ENCODE measurements at regions not wholly inside any gene's neighbourhood (a gene's known extent, or its start where the extent isn't known, plus 50 kb on each side); places are given as distances from the start of the nearest gene placed in this dataset.

GRCh38 chr3:24730173-24730572 lies 235.5 kb upstream of the THRB start:
- no peak for DNase-seq (ENCODE audit: low read depth)
- no peak for TF ChIP-seq CTCF (IDR thresholded peaks at IDR 0.05; ENCODE audit: insufficient read depth, low read length)
- no peak overlapping the region for H3K4me3 ChIP-seq (ENCODE audit: low read depth, low read length)

- DNase-seq (ENCODE audit: low read depth): no peak
- H3K4me3 ChIP-seq (ENCODE audit: low read depth, low read length): no peak overlapping the region
- no peak for TF ChIP-seq CTCF (IDR thresholded peaks at IDR 0.05; ENCODE audit: insufficient read depth, low read length)
These were observed 239.4 kb upstream of the THRB start for GRCh38 chr3:24734019-24734418.

- DNase-seq (ENCODE audit: low read depth): no peak
- H3K4me3 ChIP-seq (ENCODE audit: low read depth, low read length): no peak overlapping the region
- TF ChIP-seq CTCF (IDR thresholded peaks at IDR 0.05; ENCODE audit: insufficient read depth, low read length): no peak
These were observed 242.1 kb upstream of the THRB start for GRCh38 chr3:24736701-24737100.

- no peak for DNase-seq (ENCODE audit: low read depth)
- no peak for TF ChIP-seq CTCF (IDR thresholded peaks at IDR 0.05; ENCODE audit: insufficient read depth, low read length)
- no peak overlapping the region for H3K4me3 ChIP-seq (ENCODE audit: low read depth, low read length)
These were observed 245.7 kb upstream of the THRB start for GRCh38 chr3:24740326-24740725.

GRCh38 chr3:24741506-24741905 lies 246.9 kb upstream of the THRB start:
- H3K4me3 ChIP-seq (ENCODE audit: low read depth, low read length): no peak overlapping the region
- no peak for DNase-seq (ENCODE audit: low read depth)
- no peak for TF ChIP-seq CTCF (IDR thresholded peaks at IDR 0.05; ENCODE audit: insufficient read depth, low read length)

- no peak for TF ChIP-seq CTCF (IDR thresholded peaks at IDR 0.05; ENCODE audit: insufficient read depth, low read length)
- no peak overlapping the region for H3K4me3 ChIP-seq (ENCODE audit: low read depth, low read length)
These were observed 253.9 kb upstream of the THRB start for GRCh38 chr3:24748520-24748919.

GRCh38 chr3:24751020-24751419 lies 256.4 kb upstream of the THRB start:
- DNase-seq (ENCODE audit: low read depth): no peak

More at GRCh38 chr3:24748520-24748919, 253.9 kb upstream of the THRB start:
- DNase-seq (ENCODE audit: low read depth): no peak

More at GRCh38 chr3:24751020-24751419, 256.4 kb upstream of the THRB start:
- TF ChIP-seq CTCF (IDR thresholded peaks at IDR 0.05; ENCODE audit: insufficient read depth, low read length): no peak
- H3K4me3 ChIP-seq (ENCODE audit: low read depth, low read length): no peak overlapping the region
